OCI-LY3 (cell line): ENCODE measurements at regions not wholly inside any gene's neighbourhood (a gene's known extent, or its start where the extent isn't known, plus 50 kb on each side); places are given as distances from the start of the nearest gene placed in this dataset.

Experiments
- H2AFZ ChIP-seq: fragments of 200-600, 300-600 bp; shearing (Covaris generic); 2 replicates; pipeline ENCODE4 v1.6.0; 2014; ENCODE audit warnings: antibody characterized with exemption, low read depth, low read length
- H3K27ac ChIP-seq: fragments of 200-600, 300-600 bp; sonication (generic); 2 replicates; pipeline ENCODE4 v1.5.1; 2014; ENCODE audit warnings: mild to moderate bottlenecking, low read length, moderate library complexity, mixed read lengths
- H3K27me3 ChIP-seq: fragments of 200-600, 300-600 bp; sonication (generic); 2 replicates; pipeline ENCODE4 v1.6.1; 2014; ENCODE audit warnings: low read depth, low read length, mixed read lengths
- H3K36me3 ChIP-seq: fragments of 200-600, 300-600 bp; sonication (generic); replicated peaks from 2 replicates; pipeline ENCODE3; 2014; ENCODE audit warnings: low read depth, low read length, mixed read lengths
- H3K4me1 ChIP-seq: fragments of 300-600, 200-600 bp; sonication (generic); 2 replicates; pipeline ENCODE4 v1.6.1; 2014; ENCODE audit warnings: low read length, mixed read lengths
- H3K4me2 ChIP-seq: fragments of 200-600, 300-600 bp; sonication (generic); 2 replicates; pipeline ENCODE4 v1.6.1; 2014; ENCODE audit warnings: low read length, mixed read lengths
- H3K4me3 ChIP-seq: fragments of 300-600, 200-600 bp; sonication (generic); 2 replicates; pipeline ENCODE4 v1.5.1; 2014; ENCODE audit warnings: antibody characterized with exemption, mild to moderate bottlenecking, low read length, moderate library complexity
- H3K79me2 ChIP-seq: fragments of 300-600, 200-600 bp; shearing (Covaris generic); 2 replicates; pipeline ENCODE4 v1.6.1; 2014; ENCODE audit warnings: mild to moderate bottlenecking, low read length, mixed read lengths
- H3K9ac ChIP-seq: fragments of 300-600, 200-600 bp; shearing (Covaris generic); 2 replicates; pipeline ENCODE4 v1.6.0; 2014; ENCODE audit warnings: mild to moderate bottlenecking, low read length, moderate library complexity
- H3K9me3 ChIP-seq: fragments of 200-600, 300-600 bp; shearing (Covaris generic); 2 replicates; pipeline ENCODE4 v1.6.1; 2014; ENCODE audit warnings: low read length, mixed read lengths; ENCODE audit not compliant: insufficient read depth
- H4K20me1 ChIP-seq: fragments of 200-600, 300-600 bp; sonication (generic); 2 replicates; pipeline ENCODE4 v1.6.1; 2016; ENCODE audit warnings: low read length, mixed read lengths; ENCODE audit not compliant: insufficient read depth
- CTCF ChIP-seq: fragments of 200-600, 300-600 bp; sonication (generic); IDR thresholded peaks from 2 replicates; pipeline ENCODE4 v1.5.1; 2014; ENCODE audit warnings: antibody characterized with exemption, low read length, low read depth
- EZH2phosphoT487 ChIP-seq: fragments of 200-600 bp; shearing (Covaris generic); IDR thresholded peaks from 2 replicates; pipeline ENCODE4 v1.6.1; 2018; ENCODE audit warnings: antibody characterized with exemption, mixed run types, low read depth

GRCh38 chr5:56557198-56557597 lies 258.2 kb upstream of the MAP3K1 start:
- no peak overlapping the region for H3K27ac ChIP-seq
- H3K36me3 ChIP-seq = no peaks in the 10 kb centered on the region
- no peaks in the 10 kb centered on the region for H3K9me3 ChIP-seq
- H4K20me1 ChIP-seq = no peaks in the 10 kb centered on the region
- H2AFZ ChIP-seq = no peak overlapping the region
- no peaks in the 10 kb centered on the region for H3K79me2 ChIP-seq
- no peak for TF ChIP-seq EZH2phosphoT487
- TF ChIP-seq CTCF = no peak
- no peaks in the 10 kb centered on the region for H3K4me1 ChIP-seq
- no peak overlapping the region for H3K4me2 ChIP-seq
- no peaks in the 10 kb centered on the region for H3K27me3 ChIP-seq
- H3K9ac ChIP-seq = no peak overlapping the region
- H3K4me3 ChIP-seq = no peak overlapping the region

DNA sequence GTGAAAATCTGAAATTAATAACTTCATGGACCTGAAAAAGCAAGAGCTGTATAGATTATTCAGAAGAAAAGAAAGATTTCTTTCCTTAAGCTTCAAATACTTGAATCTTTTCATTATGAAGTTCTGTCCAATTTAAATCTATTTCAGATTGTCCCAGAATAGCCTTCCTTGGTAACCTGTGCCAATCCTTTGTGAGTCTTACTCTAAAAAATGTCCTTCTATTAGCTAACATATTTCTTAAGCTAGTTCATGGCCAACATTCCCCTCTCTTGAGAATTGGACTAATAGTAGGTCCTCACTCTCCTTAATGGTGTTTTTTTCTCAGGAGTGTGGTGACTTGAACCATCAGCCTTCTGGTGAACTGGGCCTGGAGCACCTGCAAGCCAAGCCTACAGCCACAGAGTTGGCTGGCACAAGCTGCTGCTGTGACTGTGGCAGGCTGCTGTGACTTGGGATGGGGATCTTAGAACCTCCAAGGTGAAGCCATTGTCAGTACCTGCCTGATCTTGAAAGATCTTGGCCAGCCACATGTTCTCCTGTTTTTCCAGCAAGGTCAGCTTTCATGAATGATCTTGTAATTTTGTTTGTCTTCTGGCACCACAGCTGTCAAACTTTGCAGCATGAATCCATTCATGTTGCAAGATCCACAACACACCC lies 262.6 kb upstream of the MAP3K1 start:
- Histone ChIP-seq H3K9me3 (no peaks in the 10 kb centered on the region), H3K4me3 (no peak overlapping the region), H3K36me3 (no peaks in the 10 kb centered on the region), H4K20me1 (no peaks in the 10 kb centered on the region), H3K4me1 (no peaks in the 10 kb centered on the region), H3K27ac (no peak overlapping the region), H3K4me2 (no peak overlapping the region), H3K9ac (no peak overlapping the region), H3K27me3 (no peaks in the 10 kb centered on the region), H2AFZ (no peak overlapping the region), H3K79me2 (no peaks in the 10 kb centered on the region)
- TF ChIP-seq CTCF (no peak), EZH2phosphoT487 (no peak)

- H3K9ac ChIP-seq = no peak overlapping the region
- H3K9me3 ChIP-seq = no peaks in the 10 kb centered on the region
- no peaks in the 10 kb centered on the region for H3K27me3 ChIP-seq
- H3K4me2 ChIP-seq = no peak overlapping the region
- no peaks in the 10 kb centered on the region for H3K79me2 ChIP-seq
- no peaks in the 10 kb centered on the region for H4K20me1 ChIP-seq
- H3K36me3 ChIP-seq = no peaks in the 10 kb centered on the region
- no peak overlapping the region for H2AFZ ChIP-seq
- H3K27ac ChIP-seq = no peak overlapping the region
- H3K4me3 ChIP-seq = no peak overlapping the region
- no peak for TF ChIP-seq EZH2phosphoT487
- no peak for TF ChIP-seq CTCF
- H3K4me1 ChIP-seq = no peaks in the 10 kb centered on the region
Observed at GRCh38 chr5:56550227-56550626, 265.1 kb upstream of the MAP3K1 start.

DNA sequence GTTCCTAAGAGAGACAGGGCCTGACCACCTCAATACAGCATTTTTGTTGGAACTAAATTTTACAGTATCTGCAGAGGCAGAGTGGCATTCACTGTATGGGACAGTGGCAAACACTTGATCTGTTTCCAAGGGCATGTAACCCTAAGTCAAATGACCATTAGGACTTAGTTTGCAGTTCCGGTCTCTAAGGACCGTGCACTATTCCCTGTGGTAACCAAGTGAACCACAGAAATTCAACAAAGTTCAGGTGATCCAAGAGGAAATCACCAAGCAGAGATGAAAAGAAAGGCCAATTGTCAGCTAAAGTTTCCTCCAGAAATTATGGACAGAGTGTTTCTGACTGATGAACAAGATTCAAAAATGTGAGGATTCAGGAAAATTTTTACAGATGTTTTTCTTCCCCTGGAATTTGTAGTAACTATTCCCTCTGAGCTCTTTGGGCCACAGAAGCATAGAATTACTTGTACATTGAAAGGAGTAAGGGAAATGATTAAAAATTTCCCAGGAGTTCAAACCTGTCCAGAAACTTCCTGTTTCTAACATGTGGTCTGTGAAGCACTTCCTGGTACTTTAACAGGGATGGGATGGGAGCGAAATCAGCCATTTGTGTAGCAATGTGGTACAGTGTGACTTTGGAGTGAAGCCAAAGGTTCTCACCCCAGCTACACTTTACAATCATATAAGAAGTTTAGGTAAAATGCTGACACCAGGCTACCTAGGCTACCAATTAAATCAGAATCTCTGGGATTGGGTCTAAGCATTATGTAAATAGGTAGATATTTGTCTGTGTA lies 266.1 kb upstream of the MAP3K1 start:
- Histone ChIP-seq H3K36me3 (no peaks in the 10 kb centered on the region), H3K4me2 (no peak overlapping the region), H3K9ac (no peak overlapping the region), H2AFZ (no peak overlapping the region), H3K9me3 (no peaks in the 10 kb centered on the region), H3K27ac (no peak overlapping the region), H4K20me1 (no peaks in the 10 kb centered on the region), H3K4me3 (no peak overlapping the region), H3K4me1 (no peaks in the 10 kb centered on the region), H3K27me3 (no peaks in the 10 kb centered on the region), H3K79me2 (no peaks in the 10 kb centered on the region)
- TF ChIP-seq EZH2phosphoT487 (no peak), CTCF (no peak)
